ENCODE measurements at regions not wholly inside any gene's neighbourhood (a gene's known extent, or its start where the extent isn't known, plus 50 kb on each side); places are given as distances from the start of the nearest gene placed in this dataset.

GRCh38 chrX:28223991-28224390 lies 242.7 kb upstream of the DCAF8L1 start:
- TF ChIP-seq CTCF (IDR thresholded peaks at IDR 0.05; ENCODE audit: low read depth, low read length, missing control alignments) = no peak
- no peak overlapping the region for H3K4me3 ChIP-seq (ENCODE audit: low read depth, low read length)
- DNase-seq (ENCODE audit: low read depth) = no peak

GRCh38 chrX:28223469-28223868 lies 242.2 kb upstream of the DCAF8L1 start:
- H3K4me3 ChIP-seq (ENCODE audit: low read depth, low read length) = no peak overlapping the region
- DNase-seq (ENCODE audit: low read depth) = no peak
- TF ChIP-seq CTCF (IDR thresholded peaks at IDR 0.05; ENCODE audit: low read depth, low read length, missing control alignments) = no peak

- no peak for TF ChIP-seq CTCF (IDR thresholded peaks at IDR 0.05; ENCODE audit: low read depth, low read length, missing control alignments)
- no peak overlapping the region for H3K4me3 ChIP-seq (ENCODE audit: low read depth, low read length)
- no peak for DNase-seq (ENCODE audit: low read depth)
Measured at GRCh38 chrX:28205905-28206304, 224.7 kb upstream of the DCAF8L1 start.

- TF ChIP-seq CTCF (IDR thresholded peaks at IDR 0.05; ENCODE audit: low read depth, low read length, missing control alignments) = no peak
- no peak overlapping the region for H3K4me3 ChIP-seq (ENCODE audit: low read depth, low read length)
- DNase-seq (ENCODE audit: low read depth) = no peak
Measured at GRCh38 chrX:28205126-28205525, 223.9 kb upstream of the DCAF8L1 start.

- no peak for DNase-seq (ENCODE audit: low read depth)
- no peak overlapping the region for H3K4me3 ChIP-seq (ENCODE audit: low read depth, low read length)
- no peak for TF ChIP-seq CTCF (IDR thresholded peaks at IDR 0.05; ENCODE audit: low read depth, low read length, missing control alignments)
Measured at GRCh38 chrX:28189011-28189410, 207.8 kb upstream of the DCAF8L1 start.

GRCh38 chrX:28188526-28188925 lies 207.3 kb upstream of the DCAF8L1 start:
- H3K4me3 ChIP-seq (ENCODE audit: low read depth, low read length) = no peak overlapping the region
- TF ChIP-seq CTCF (IDR thresholded peaks at IDR 0.05; ENCODE audit: low read depth, low read length, missing control alignments) = no peak

GRCh38 chrX:28180096-28180495 lies 198.8 kb upstream of the DCAF8L1 start:
- no peak overlapping the region for H3K4me3 ChIP-seq (ENCODE audit: low read depth, low read length)
- DNase-seq (ENCODE audit: low read depth) = no peak
- TF ChIP-seq CTCF (IDR thresholded peaks at IDR 0.05; ENCODE audit: low read depth, low read length, missing control alignments) = no peak

More at GRCh38 chrX:28188526-28188925, 207.3 kb upstream of the DCAF8L1 start:
- DNase-seq (ENCODE audit: low read depth) = no peak

Data from GM12864 (cell line).